Gastrocnemius medialis (tissue), 4 donors: ENCODE measurements at regions not wholly inside any gene's neighbourhood (a gene's known extent, or its start where the extent isn't known, plus 50 kb on each side); places are given as distances from the start of the nearest gene placed in this dataset.

Source experiments
- CTCF ChIP-seq, 5 experiments: fragments of 450-650 bp in 3 of 5; fragments of 200-600 bp in 2 of 5; sonication (generic) in 2 of 5; IDR thresholded peaks in 4 of 5; conservative IDR thresholded peaks in 1 of 5; 1 replicate in 4 of 5; 2 replicates in 1 of 5; pipeline ENCODE4 v1.5.1; 2016 to 2019; ENCODE audit warnings: antibody characterized with exemption in 5 of 5, mild to moderate bottlenecking in 3 of 5, moderate library complexity in 3 of 5
- POLR2A ChIP-seq, 2 donors: fragments of 450-650 bp; IDR thresholded peaks; one replicate each; pipeline ENCODE4 v1.6.1; 2017; ENCODE audit warnings: antibody characterized with exemption in 2 of 2, mild to moderate bottlenecking in 2 of 2, moderate library complexity in 2 of 2

- TF ChIP-seq CTCF (IDR thresholded peaks at IDR 0.05 in 4 of 5, conservative IDR thresholded peaks at IDR 0.05 in 1 of 5) (no peak), POLR2A (IDR thresholded peaks at IDR 0.05) (no peak)
Observed at GRCh38 chr3:25037049-25037547, 391.0 kb upstream of the RARB start.
